OCI-LY1 (cell line): ENCODE measurements at regions not wholly inside any gene's neighbourhood (a gene's known extent, or its start where the extent isn't known, plus 50 kb on each side); places are given as distances from the start of the nearest gene placed in this dataset.

Experiments
- CTCF ChIP-seq: fragments of 200-600 bp; sonication (generic), shearing (Covaris generic); IDR thresholded peaks from 2 replicates; pipeline ENCODE4 v1.5.1; 2017; ENCODE audit warnings: mild to moderate bottlenecking, antibody characterized with exemption, low read length, moderate library complexity, mixed read lengths
- EZH2 ChIP-seq: fragments of 200-600 bp; sonication (generic), shearing (Covaris generic); IDR thresholded peaks from 2 replicates; pipeline ENCODE4 v1.8.0; 2017; ENCODE audit warnings: borderline replicate concordance, mixed run types, mild to moderate bottlenecking, antibody characterized with exemption, low read length, moderate library complexity, mixed read lengths

GRCh38 chr4:92012899-92013867 is 290.6 kb upstream of the GRID2 start:
- TF ChIP-seq CTCF: peak; percentile 35; the same call in 1 of the 2 replicates
- TF ChIP-seq EZH2: no peak
